DMS 273 treated with DMSO at 0.1 percent for 48 hours (cell line): ENCODE measurements at regions not wholly inside any gene's neighbourhood (a gene's known extent, or its start where the extent isn't known, plus 50 kb on each side); places are given as distances from the start of the nearest gene placed in this dataset.

Experiments used
- DNase-seq: peaks from one replicate; lab custom pipeline; 2025; lab: John Stamatoyannopoulos, UW

DNA sequence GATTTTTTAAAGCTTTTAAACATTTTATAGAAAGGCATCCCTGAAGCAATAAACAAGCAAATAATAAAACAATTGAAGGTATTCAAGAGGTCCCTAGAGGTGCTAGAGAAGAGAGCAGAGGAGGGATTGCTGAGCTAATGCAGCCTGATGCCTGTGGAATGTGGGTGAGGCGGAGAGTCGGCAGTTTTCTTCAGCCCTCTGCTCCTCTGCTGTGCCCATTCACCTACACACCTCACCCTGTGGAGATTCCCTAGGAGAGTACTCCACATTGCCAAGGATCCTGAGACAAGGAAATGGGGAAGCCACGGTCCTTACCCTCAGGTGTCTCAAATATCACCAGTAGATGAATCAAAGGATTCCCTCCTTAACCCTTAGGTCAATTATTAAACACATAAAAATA lies 199.8 kb upstream of the POU3F2 start:
- DNase-seq: no peak

DNA sequence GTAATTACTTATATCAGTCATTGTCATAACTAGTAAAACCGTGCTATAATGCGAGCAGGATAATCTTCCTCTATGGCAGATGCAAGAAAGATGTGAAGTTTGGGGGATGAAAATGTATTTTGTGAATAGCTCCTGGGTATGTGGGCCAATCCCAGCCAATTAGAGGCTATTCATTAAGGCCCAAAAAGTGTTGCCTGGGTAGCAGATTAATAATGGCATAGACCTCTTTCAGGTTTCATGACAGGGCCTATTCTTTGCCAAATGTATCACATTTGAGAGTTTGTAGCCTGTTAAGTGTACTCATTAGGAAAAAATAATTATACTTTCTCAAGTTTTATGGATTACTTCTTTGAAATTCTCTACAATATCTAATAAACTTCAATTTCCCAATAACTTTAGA lies 199.2 kb upstream of the POU3F2 start:
- DNase-seq: no peak

GRCh38 chr6:98636941-98637340 lies 197.4 kb upstream of the POU3F2 start:
- no peak for DNase-seq

DNA sequence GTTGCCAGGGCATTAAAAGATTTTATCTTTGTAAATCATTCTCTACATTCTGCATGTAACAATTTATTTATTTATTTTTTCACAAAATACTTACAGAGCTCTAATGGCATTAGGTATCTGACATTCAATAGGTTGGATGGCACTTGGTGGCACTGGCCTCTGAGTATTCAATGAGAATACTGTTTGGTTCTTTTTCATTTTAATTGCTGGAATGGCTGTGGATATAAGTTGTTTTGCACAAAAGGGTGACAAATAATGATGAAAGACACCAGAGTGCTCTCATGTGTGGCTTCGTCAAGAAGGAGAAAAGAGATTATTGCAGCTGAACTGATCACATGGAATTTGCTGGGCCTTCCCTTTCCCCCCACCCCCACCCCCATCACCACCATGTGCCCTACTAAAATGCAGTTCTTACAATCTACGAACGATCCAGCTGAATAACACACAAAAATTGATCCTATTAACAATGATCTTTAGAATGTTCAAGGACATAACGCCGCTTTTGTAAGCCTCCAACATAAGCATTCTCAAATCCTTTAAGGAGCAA lies 195.2 kb upstream of the POU3F2 start:
- no peak for DNase-seq

DNA sequence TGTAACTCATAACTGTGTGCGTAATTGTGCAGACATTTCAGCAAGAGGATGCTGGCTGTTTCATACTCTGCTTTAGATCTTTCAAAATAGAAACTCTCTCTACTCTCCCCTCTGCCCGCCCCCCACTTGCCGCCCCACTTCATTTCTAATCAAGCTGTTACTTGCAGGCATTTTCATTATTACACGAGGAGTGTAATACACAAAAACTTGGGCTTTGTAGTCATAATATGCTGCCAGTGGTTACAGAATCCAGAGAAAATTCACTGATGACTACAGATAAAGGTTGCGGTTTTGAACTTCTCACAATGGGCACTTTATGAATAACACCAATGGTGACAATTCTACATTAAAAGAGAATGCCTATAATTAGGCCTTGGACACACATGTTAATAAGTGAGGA lies 194.0 kb upstream of the POU3F2 start:
- no peak for DNase-seq

DNA sequence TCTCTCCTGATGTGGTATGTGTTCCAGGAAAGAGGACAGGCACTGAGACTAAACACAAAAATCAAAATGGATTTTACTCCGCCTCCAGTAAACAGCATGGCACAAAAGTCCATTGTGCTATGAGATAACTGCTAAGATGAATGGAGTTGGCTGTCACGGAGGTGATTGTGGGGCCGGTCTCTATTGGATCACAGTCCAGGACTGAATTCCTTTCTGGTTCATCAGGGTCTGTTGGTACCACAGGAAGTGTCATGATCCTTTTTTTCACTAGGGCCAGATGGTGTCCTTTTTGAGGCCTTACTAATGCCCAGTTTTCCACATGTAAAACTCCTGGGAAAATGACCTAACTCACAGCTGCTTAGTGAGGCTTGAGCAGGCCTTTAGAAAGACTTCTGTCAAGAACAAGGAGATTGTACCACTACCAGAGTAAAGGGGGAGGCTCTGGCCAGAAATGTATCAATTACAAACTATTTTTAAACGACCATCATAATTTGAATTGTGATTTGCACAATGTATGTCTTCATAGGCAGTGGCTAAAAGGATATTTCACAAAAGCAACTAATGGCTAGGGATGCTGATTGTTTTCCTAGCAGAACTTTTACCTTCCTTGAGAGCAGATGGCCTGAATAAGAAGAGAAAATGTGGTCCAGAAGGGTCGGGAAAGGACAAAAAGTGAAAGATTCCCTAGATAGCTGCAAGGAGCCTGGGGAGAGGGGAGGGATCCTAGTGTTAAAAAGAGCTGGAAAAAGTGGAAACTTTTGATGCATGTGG lies 192.2 kb upstream of the POU3F2 start:
- DNase-seq: no peak

GRCh38 chr6:98644063-98644462 lies 190.3 kb upstream of the POU3F2 start:
- DNase-seq: no peak

DNA sequence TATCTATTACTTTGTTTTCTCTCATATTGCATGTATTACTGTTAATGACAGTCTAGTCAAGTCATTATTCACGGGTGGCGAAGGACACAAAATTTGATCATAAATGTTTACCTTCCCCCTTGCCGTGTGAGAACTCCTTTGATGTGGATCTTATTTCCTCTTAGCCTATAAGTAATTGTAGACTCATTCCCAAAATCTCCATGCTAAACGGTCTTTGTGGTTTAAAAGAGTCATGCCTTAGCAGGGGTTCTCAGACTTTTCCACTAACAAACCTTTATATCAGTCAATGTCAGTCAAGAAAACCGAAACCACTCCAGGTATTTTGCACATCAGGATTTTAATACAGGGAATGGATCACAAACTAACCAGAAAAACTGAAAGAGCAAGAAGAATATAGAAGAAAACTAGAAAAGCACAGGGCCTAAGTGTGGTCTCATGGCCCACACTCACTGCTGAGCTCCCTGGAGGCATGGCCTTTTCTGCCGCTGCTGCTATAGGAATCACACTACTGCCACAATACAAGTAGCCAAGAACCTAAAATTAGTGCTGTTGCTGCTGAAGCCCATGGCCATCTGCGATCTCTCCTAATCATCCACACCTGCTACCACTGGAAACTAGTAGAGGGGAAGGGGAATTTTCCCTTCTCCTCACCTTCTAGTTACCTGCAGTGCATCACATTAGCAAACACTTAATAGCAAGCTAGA lies 186.0 kb upstream of the POU3F2 start:
- DNase-seq: no peak

- DNase-seq: no peak
Observed at GRCh38 chr6:98650941-98651340, 183.4 kb upstream of the POU3F2 start.

DNA sequence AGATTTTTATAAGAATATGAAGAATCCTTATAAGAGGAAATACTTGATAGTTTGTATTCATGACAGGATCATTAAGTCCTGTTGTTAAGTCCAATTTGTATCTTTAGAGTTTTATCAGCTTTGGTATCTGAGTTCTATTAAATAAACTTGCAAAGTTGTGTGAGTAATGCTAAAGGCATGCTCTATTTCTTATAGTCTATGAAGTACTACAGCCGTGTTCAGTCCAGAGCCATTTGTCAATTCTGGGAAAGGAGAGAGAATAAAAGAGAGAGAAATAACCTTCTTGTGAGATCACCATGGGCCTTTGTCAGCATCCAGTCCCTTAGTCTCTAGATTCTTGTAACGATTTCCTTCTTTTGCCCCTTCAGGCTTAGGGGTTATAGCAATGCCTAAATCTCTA lies 181.2 kb upstream of the POU3F2 start:
- DNase-seq: no peak

GRCh38 chr6:98657764-98658163 lies 176.6 kb upstream of the POU3F2 start:
- no peak for DNase-seq

DNA sequence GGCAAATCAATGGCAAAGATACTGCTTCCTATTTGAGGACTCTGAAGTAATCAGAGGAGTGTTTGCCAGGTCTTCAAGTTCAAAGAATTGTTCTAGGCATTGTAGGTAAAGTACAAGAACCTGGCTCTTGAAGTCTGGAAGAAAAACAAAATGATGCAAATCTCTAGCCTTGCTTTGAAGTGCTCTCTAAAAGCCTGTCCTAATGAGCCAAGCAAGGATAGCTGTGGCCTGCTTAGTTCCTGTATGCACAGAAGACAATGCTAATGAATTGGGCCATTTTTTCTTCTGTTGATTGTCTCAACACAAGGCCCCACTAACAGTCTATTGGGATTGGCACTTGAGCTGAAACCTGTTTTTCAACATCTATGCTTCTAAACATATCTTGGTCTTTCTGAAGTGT lies 165.0 kb upstream of the POU3F2 start:
- DNase-seq: no peak

DNA sequence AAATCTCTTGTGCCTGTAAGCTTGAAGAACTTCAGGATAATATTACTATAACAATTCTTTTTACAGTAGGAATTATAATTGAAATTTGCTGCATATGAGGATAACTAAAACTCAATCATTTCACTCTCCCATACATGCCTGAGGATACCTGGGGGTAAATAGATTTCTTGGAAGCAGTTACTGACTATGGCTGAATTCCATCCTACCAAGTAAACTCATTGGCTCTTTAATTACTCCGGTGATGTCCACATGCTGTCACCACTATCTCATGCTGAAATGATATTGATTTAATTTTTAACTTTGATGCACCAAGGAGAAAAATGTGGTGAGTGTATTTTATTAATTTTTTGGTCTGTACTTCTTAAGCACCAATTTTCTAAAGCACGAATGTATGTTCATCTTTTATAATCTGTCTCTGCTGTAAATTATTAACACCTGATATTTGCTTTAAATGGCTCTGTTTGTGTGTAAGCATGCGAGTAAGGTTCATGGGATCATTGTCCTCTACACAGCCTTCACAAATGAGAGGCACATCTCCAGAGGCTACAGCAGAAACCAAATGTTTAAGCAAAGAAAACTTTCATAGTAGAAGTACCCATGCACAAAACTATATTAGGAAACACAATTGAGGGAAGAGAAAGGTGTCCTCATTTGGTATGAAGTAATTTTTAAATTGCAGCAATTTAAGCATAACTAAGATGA lies 164.2 kb upstream of the POU3F2 start:
- DNase-seq: no peak

DNA sequence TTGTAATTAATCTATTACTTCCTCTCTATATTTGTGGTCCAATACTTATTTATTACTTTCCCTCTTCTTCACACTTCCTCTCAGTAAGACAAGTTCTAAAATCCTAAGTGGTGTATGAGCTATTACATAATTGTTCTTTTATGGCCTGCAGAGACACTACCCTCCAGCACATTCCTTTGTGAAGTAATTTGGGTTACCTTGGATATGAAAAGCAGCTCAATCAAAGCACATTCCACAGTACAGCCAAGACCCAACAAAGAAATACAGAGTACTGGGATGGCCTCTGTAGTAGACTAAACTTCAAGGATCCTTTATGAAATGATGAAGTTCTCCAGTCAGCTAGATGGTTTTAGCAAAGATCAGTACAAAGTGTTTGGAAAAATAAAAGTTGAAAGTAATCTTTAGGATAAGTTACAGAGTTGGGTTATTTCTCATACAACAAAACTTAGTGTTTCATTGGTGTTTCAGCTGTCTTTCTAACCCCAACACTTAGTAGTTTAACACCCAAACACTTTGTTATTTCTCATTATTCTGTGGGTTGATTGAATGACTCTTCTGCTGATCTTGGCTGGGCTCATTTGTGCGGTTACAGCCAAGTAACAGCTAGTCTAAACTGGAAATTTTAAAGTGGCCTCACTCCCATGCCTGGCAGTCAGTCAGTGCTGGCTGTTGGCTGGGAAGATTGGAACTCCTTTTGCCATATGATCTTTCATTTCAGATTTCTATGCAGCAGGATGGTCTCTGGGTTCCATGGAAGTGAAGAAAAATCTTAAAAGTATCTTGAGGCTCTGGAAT lies 161.5 kb upstream of the POU3F2 start:
- no peak for DNase-seq

DNA sequence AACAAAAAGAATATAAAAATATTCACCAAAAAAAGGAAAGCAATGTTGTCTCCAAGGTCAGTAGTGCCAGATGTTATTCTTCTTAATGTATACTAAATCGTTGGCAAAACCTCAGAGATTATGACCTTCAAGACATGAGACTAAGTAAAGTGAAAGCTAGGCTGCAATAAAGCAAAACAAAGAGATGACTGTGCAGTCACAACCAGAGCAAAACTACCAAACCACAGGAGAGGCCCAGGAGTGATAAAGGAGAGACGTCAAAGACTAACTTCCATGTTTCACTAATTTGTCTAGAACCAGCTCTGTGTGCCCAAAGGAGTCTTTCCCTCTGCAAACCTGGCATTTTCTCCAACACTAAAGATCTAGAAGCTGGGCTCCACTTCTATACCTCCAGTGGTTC lies 155.9 kb upstream of the POU3F2 start:
- no peak for DNase-seq

DNA sequence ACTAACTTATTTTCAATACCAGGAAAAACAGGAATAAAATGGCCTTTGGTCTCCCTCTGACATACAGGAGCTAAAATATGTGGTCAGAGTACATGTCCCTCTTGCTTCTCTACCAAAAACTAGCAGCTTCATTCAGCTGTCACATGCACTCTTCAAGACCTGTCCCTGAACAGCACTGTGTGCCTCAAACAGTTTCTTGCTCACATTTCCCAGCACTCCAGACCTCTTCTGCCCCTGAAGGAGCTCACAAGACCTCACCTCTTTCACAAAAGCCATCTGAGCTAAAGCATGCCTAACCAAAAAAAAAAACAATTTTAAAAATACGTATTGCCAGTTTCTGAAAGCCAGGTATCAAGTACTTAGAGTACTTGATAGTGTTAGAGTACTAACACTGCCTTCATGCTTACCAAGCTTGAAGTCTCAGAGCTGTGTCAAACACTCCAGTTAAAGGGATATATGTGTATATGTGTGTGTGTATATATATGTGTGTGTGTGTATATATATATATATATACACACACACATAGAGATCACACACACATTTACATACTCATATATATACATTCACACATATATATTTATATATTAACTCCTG lies 148.3 kb upstream of the POU3F2 start:
- no peak for DNase-seq

- no peak for DNase-seq
Observed at GRCh38 chr6:98687752-98688151, 146.6 kb upstream of the POU3F2 start.

DNA sequence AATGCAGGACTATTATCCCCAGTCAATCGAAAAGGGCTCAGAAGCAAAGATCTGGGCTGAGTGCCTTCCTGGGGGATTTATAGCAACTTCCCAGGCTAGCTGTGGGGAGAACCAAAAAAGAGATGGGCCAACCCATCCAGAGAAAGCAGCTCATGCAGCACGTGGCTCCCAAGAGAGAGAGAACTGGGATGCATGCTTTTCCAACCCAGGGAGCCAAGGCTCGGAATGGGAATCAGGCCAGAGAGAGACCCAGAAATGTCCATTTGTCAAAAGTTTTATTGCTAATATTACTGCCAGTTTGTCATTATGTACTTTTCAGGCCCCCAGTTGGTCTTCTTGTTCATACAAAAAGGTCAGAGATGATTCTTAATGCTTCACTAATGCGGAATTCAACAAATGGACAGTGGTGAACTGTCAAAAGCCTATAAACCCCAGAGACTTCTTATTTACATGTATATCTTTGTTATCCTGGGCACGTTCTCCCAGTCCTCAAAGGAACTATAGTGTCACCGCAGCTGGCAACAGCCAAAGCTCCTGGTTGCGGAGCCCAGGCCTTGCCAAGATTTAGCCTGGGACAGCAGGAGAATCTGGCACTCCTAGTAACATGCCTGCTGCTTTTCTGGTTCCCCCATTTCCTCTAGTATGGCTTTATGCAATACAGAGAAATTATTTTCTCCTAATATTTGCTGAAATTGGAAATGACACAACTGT lies 139.1 kb upstream of the POU3F2 start:
- DNase-seq: no peak

- DNase-seq: no peak
Observed at GRCh38 chr6:98711380-98711779, 123.0 kb upstream of the POU3F2 start.

DNA sequence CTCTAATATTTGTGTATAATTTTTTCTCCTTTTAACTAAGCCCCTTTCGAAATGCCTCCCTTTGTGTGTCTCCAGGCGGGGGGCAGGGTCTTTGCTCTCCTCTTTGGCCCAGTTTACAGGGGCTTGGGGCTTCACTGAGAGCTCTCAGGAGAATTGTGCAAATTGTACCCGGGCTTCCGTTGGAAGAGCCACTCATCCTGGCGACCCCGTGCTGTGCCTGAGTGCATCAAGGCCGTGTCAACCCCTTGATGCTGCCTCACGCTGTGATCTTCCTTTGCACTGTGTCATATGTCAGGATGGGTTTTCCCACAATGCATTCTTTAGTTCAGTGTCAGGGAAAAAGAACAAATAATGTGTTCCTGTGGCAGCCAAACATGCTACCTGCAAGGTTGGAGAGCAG lies 118.0 kb upstream of the POU3F2 start:
- no peak for DNase-seq

GRCh38 chr6:98717322-98717877 lies 117.0 kb upstream of the POU3F2 start:
- DNase-seq: no peak
